ENCODE measurements at regions not wholly inside any gene's neighbourhood (a gene's known extent, or its start where the extent isn't known, plus 50 kb on each side); places are given as distances from the start of the nearest gene placed in this dataset.

- DNase-seq: no peak
Measured at GRCh38 chr16:86777381-86777946, 199.1 kb downstream of the FOXL1 start.

DNA sequence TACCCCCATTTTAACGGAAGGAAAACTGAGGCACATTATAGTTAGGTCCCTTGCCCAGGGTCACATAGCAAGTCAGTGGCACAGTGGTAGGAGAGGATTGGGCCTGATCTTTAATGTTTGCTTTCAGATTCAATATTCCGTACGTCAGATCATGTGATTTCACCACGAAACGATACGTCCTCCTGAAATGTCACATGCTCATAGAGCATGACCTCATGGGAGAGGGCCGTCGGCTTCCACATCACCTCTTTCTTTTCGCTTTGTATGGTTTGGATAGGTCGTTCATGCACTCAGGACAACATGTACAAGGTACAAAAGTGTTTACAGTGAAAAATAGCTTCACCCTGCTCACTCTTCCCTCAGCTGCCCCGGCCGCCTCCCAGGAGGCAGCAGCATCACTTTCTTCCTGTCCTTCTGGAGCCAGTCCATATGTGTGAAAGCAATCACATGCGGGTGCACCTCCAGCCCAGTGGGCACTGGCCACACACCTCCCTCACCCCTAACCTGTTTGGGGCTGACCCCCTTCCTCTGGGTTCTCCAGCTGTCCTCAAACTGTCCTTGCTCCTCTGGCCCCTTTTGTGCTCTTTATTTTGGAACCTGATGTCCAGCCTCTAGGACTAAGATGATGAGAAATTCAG is 199.9 kb downstream of the FOXL1 start:
- no peak for DNase-seq

DNA sequence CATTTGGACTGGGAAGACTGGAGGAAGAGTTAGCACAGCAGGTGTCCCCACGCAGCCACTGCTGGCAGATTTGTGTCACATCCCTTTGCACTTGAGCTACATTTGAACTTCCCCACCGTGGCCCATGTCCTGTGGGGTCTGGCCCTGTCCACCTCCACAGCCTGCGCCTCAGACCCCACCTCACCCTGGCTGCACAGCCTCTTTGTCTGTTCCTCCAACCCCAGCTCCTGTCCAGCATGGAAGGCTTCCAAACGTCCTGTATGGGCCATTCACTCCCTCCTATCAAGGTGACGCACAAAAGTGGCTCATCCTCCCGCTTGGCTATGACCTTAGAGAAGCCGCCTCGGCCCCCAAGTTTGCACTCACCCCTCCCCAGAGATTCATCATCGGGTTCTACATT is 200.6 kb downstream of the FOXL1 start:
- no peak for DNase-seq

GRCh38 chr16:86781046-86781445 is 202.7 kb downstream of the FOXL1 start:
- DNase-seq: no peak

DNA sequence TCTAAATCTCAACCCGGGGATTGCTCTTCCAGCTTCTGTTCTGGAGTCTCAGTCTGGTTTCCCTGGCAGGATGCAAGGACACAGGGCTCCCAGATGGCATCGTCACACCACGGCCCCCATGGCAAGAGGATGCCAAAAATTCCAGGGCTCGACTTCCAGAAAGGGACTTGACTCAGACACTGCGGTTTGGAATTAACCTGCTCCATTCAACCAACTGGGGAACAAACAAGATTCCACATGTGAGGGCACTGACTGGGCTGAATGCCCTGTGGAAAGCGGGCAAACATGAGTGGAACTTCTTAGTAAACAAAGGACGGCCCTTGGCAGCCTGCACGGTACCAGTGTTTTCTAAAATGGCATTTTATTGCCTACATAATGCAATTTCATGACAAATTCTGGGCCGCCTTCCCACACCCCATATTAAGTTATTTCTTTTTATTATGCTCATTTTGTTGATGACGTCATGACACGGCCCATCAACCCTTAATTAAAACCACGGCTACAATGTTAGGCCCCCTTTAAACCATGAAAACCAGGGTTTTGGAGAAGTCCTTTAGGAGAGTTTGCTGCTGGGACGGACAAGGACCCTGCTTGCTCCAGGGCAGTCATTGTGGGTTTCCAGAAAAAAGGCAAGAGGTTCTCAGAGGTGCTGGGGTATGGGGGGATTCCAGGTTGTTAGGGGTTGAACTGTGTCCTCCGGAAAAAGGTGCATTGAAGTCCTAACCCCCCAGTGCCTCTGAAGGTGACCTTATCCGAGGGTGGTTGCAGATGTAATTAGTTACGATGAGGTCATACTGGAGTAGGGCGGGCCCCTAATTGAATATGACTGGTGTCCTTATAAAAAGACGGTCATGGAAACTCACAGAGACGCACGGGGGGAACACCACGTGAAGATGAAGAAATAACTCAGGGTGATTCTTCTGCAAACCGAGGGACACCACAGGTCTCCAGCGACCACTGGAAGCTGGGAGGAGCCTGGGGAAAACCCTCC is 205.6 kb downstream of the FOXL1 start:
- no peak for DNase-seq

DNA sequence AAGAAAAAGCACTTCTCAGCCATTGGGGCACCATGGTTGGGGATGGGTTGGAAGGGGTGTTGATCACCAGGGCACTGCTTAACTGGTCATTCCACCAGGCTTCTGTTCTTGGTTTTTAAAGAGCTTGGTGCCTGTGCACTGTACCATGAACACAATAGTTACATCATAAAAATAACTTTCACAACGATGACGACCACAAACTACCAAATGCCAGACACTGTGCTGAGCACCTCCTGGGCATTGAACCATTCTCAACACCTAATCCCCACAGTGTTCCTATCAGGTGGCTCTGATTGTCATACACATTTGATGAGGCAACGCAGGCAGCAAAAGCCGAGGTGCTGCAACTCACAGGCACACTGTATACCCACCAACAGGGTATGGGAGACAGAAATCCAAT is 208.0 kb downstream of the FOXL1 start:
- DNase-seq: no peak

DNA sequence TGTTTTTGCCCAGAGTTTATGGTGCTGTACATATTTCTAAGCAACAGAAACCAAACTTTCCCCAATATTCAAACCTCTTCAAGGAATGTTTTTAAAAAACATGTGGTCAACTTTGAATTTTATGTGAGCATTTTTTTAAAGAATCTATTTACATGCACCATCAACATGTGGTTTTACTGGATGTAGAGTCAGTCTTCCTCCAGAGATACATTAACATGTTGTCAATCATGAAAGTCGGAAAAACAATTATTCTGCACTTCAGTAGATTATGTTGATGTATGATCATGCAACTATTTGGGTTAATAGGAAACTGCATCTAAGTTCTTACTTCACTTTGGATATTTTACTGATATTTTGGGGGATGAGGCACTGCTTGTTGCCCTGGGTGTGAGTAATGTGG is 208.6 kb downstream of the FOXL1 start:
- DNase-seq: no peak

DNA sequence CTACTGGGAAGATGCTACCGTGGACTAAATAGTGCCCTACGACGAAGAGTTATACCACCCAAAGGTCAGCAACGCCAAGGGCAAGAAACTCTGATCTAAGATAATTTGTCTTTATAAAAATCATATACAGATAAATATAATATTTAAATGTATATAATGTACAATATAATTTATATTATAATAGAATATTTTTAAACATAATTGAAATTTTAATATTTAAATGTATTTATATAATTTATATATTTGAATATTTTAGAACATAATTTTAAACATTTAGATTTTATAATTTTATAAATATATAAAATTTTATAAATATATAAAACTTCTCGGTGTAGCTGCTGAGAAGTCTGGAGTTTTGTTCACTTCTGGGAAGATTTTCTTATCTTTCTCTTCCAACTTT is 209.2 kb downstream of the FOXL1 start:
- DNase-seq: no peak

GRCh38 chr16:86789621-86790051 is 211.3 kb downstream of the FOXL1 start:
- no peak for DNase-seq

- no peak for DNase-seq
Measured at GRCh38 chr16:86791287-86792035, 213.1 kb downstream of the FOXL1 start.

GRCh38 chr16:86794216-86794864 is 216.0 kb downstream of the FOXL1 start:
- no peak for DNase-seq

GRCh38 chr16:86797700-86798099 is 219.4 kb downstream of the FOXL1 start:
- DNase-seq: no peak

DNA sequence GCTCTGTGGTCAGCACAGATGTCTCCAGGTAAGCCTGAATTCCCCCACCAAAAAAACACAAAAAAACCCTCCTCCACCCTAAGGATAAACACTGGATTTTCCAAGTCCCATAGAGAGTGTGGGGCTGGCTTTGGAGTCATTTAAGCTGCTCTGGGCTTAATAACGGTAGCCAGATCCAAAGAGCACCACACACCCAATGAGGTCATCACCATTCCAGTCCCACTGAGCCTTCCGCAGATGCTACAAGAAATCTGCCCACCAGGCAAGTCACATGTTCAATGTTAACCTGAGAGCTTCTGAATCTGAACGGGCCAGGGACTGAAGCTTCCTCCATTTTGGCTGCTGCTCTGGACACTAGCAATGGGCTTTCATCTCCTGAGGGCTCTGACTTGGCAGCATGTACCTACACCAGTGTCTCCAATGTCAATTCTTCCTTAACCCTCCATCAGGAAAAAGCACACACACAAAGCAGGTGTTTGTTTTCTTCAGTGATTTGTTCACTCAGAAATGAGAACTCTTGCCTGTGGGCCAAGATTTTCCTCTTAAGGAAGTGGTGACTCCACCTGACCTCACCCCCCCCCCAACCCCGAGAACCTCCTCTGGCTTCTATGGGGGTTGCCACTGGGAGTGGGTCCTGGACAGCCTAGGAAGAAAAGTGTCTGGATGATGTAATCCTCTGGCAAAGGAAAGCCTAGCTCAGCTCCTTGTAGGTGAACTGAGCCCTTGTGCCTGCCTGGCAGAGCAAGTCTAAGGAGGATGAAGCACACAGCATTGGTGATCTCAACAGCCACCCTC is 220.1 kb downstream of the FOXL1 start:
- no peak for DNase-seq

DNA sequence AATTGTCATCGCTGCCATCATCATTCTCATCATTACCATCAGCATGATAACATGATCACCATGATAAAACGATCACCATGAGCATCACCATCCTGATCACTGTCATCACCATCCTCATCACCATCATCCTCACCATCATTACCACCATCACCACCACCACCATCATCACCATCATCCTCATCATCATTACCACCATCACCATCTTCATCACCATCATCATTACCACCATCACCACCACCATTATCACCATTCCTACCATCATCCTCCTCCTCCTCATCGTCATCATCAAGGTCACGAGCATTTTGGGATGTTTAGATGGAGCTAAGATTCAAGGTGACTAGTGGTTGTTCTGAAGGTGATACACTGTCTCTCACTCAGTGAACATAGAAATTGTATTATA is 221.0 kb downstream of the FOXL1 start:
- DNase-seq: no peak

DNA sequence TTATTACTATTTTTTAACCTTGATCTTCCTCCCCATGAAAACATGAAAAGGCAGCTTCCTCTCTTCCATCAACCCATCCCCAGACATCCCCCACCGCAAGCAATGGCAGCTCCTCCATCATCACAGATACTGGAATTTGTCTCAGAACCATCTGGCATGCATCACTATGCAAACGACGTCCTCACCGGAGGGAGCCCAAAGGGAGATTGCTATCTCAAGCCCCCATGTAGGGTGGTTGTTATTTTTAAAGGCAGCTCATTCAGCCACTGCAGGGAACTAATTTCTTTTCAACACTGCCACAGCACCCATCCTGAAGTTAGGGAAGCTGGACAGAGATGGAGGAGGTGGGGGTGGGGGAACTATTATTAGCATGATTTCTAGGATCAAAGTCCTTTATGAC is 222.5 kb downstream of the FOXL1 start:
- no peak for DNase-seq

DNA sequence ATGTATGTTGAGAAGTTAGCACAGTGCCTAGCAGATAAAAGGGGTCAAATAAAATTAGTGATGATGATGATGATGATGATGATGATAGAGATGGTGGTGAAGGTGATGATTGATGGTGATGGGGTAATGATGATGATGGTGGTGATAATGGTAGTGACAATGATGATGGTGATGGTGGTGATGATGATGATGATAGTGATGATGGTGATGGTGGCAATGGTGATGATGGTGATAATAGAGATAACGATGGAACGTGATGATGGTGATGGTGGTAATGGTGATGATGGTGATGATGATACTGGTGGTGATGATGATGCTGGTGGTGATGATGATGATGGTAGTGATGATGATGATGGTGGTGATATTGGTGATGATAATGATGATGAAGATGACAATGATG is 223.7 kb downstream of the FOXL1 start:
- DNase-seq: no peak

DNA sequence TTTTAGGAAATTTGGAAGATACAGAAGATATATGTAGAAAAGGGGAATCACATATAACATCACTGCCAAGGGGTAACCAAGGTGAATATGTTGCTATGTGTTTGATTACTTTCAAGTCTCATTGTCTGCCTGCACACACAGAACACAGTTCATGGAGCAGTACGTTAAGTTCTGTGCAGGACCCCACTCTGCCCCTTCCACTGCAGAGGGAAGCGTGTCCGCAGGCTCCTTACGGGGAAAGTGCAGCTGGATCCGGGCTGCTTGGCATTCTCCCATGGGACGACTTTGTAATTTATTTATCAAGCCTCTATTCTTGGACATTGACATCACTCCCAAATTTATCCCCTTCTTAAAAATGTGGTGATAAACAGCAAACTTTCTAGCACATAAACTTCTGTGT is 226.8 kb downstream of the FOXL1 start:
- DNase-seq: no peak

DNA sequence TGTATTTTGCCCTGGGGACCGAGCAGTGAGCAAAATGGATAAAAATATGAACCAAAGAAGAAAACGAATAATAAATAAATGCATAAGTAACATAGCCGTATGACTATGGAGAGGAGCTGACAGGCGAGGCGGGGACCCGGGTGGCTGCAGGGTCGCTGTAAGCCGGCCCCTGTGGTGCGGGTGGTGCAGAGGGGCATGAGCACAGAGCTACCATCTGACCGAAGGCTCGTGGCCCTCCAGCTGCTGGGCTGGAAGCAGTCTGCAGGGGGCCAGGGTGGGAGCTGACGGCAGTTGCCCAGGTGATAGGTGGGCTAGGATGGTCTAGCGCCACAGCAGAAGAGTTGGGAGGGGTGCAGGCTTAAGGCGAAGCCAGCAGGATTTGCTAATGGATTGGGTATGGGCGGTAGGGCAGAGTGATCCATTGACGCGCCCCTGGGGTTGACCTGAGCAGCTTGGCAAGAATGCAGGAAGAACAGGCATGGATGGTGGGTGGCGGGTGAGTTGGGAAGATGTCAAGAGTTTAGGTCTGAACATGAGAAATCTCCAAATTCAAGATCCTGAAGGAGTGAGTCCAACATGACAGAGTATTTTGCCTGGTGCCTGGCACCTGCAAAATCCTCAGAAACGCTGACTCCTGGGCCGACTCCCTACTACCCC is 228.0 kb downstream of the FOXL1 start:
- DNase-seq: no peak

GRCh38 chr16:86806838-86807351 is 228.5 kb downstream of the FOXL1 start:
- no peak for DNase-seq

DNA sequence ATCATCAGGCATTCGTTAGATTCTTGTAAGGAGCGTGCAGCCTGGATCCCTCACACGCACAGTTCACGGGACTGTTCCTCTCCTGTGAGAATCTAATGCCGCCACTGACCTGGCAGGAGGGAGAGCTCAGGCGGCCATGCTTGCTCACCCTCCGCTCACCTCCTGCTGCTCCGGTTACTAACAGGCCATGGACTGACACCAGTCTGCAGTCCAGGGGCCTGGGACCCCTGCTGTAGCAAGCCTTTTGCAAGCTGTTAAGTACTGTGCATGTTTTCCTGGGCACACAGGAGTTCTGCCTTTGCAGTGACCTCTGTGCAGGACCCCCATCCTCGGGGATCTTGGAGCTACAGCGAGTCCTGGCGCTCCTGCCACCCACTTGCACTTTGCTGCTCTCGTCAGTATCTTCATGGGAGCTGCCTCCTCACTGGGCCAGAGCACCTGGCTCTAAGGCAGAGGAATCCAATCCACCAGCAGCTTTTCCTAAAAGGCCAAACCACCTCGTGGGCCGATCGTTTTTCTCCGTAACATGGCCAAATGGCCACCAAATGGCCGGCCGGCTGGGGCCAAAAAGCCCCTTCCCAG is 230.6 kb downstream of the FOXL1 start:
- DNase-seq: no peak
